Hematopoietic multipotent progenitor cell (in vitro differentiated cells): ENCODE measurements at regions not wholly inside any gene's neighbourhood (a gene's known extent, or its start where the extent isn't known, plus 50 kb on each side); places are given as distances from the start of the nearest gene placed in this dataset.

Source experiments
- DNase-seq, 3 donors: peaks; one replicate each; pipeline ENCODE4 v3.0.0-alpha.2; 2011 to 2015; ENCODE audit warnings: low read depth in 2 of 3, low spot score in 2 of 3

GRCh38 chr6:131382631-131383030 is 190.4 kb upstream of the ARG1 start:
- no peak for DNase-seq

- no peak for DNase-seq
Observed at GRCh38 chr6:131383421-131384411, 189.3 kb upstream of the ARG1 start.

GRCh38 chr6:131387562-131388447 is 185.2 kb upstream of the ARG1 start:
- no peak for DNase-seq

- DNase-seq: no peak
Observed at GRCh38 chr6:131390322-131390721, 182.7 kb upstream of the ARG1 start.

GRCh38 chr6:131391116-131391515 is 181.9 kb upstream of the ARG1 start:
- no peak for DNase-seq

GRCh38 chr6:131393433-131393832 is 179.6 kb upstream of the ARG1 start:
- DNase-seq: no peak

GRCh38 chr6:131394768-131395432 is 178.1 kb upstream of the ARG1 start:
- DNase-seq: no peak

- no peak for DNase-seq
Observed at GRCh38 chr6:131398176-131398575, 174.8 kb upstream of the ARG1 start.

GRCh38 chr6:131399433-131399832 is 173.6 kb upstream of the ARG1 start:
- peak in 2 of 3 donors; percentile 7 to 43 for DNase-seq

- no peak for DNase-seq
Observed at GRCh38 chr6:131400054-131400778, 172.8 kb upstream of the ARG1 start.

GRCh38 chr6:131400779-131401496 is 172.1 kb upstream of the ARG1 start:
- DNase-seq: no peak

- no peak for DNase-seq
Observed at GRCh38 chr6:131408811-131409210, 164.2 kb upstream of the ARG1 start.

GRCh38 chr6:131410785-131411184 is 162.2 kb upstream of the ARG1 start:
- DNase-seq: no peak

- DNase-seq: no peak
Observed at GRCh38 chr6:131412960-131413830, 159.8 kb upstream of the ARG1 start.

GRCh38 chr6:131413831-131414191 is 159.2 kb upstream of the ARG1 start:
- no peak for DNase-seq

- DNase-seq: no peak
Observed at GRCh38 chr6:131414956-131415355, 158.1 kb upstream of the ARG1 start.

- DNase-seq: no peak
Observed at GRCh38 chr6:131418441-131418840, 154.6 kb upstream of the ARG1 start.

- DNase-seq: no peak
Observed at GRCh38 chr6:131419702-131420101, 153.3 kb upstream of the ARG1 start.

GRCh38 chr6:131424016-131424415 is 149.0 kb upstream of the ARG1 start:
- DNase-seq: no peak
